HL-60 (cell line): ENCODE measurements at regions not wholly inside any gene's neighbourhood (a gene's known extent, or its start where the extent isn't known, plus 50 kb on each side); places are given as distances from the start of the nearest gene placed in this dataset.

Experiments
- DNase-seq, 2 experiments: peaks; one replicate each; pipeline ENCODE4 v3.0.0-alpha.2; 2010 to 2020; ENCODE audit warnings: low read depth in 1 of 2, low spot score in 1 of 2
- H3K27ac ChIP-seq: fragments of 250-450 bp; sonication (Bioruptor Pico); replicated peaks from 2 replicates; pipeline ENCODE4 v1.5.1; 2020; ENCODE audit warnings: mild to moderate bottlenecking, moderate library complexity
- H3K27me3 ChIP-seq: fragments of 250-450 bp; sonication (Bioruptor Pico); 2 replicates; pipeline ENCODE4 v1.5.1; 2021; ENCODE audit warnings: mild to moderate bottlenecking, moderate library complexity; ENCODE audit not compliant: insufficient read depth, poor library complexity, severe bottlenecking
- H3K4me3 ChIP-seq: replicated peaks from 2 replicates; pipeline ENCODE4 v1.5.1; 2011; ENCODE audit warnings: mild to moderate bottlenecking, control low read depth, low read length; ENCODE audit not compliant: insufficient read depth
- CTCF ChIP-seq: IDR thresholded peaks from one replicate; pipeline ENCODE4 v1.5.1; 2011; ENCODE audit warnings: low read length, control low read depth, inconsistent platforms; ENCODE audit not compliant: insufficient read depth
- GABPA ChIP-seq: IDR thresholded peaks from 2 replicates; pipeline ENCODE4 v1.6.1; 2012; ENCODE audit warnings: low read depth
- POLR2AphosphoS5 ChIP-seq: IDR thresholded peaks from 2 replicates; pipeline ENCODE4 v1.6.1; 2012; ENCODE audit warnings: low read depth
- REST ChIP-seq: IDR thresholded peaks from 2 replicates; pipeline ENCODE4 v1.6.1; 2012; ENCODE audit warnings: low read depth; ENCODE audit not compliant: insufficient replicate concordance
- SPI1 ChIP-seq: IDR thresholded peaks from 2 replicates; pipeline ENCODE4 v1.6.1; 2012; ENCODE audit warnings: low read depth, mild to moderate bottlenecking, borderline replicate concordance

- Histone ChIP-seq H3K4me3 (no peak overlapping the region), H3K27ac (no peak overlapping the region), H3K27me3 (no peaks in the 10 kb centered on the region)
- TF ChIP-seq GABPA (no peak), REST (no peak), CTCF (no peak), POLR2AphosphoS5 (no peak), SPI1 (no peak)
- no peak for DNase-seq
These were observed 261.0 kb downstream of the DACT1 start for GRCh38 chr14:58898655-58899316.

- Histone ChIP-seq H3K4me3 (no peak overlapping the region), H3K27ac (no peak overlapping the region), H3K27me3 (no peaks in the 10 kb centered on the region)
- TF ChIP-seq REST (no peak), CTCF (no peak), SPI1 (no peak), GABPA (no peak), POLR2AphosphoS5 (no peak)
- DNase-seq, result no peak
These were observed 261.6 kb downstream of the DACT1 start for GRCh38 chr14:58899317-58899713.

GRCh38 chr14:58901826-58902225 is 264.1 kb downstream of the DACT1 start:
- DNase-seq, result no peak
- Histone ChIP-seq H3K27me3 (peaks cover 2% of the 10 kb centered on the region), H3K4me3 (no peak overlapping the region), H3K27ac (no peak overlapping the region)
- peak; percentile 30; the same call in 1 of the 2 replicates for TF ChIP-seq SPI1
- no peak for TF ChIP-seq REST

- H3K4me3 ChIP-seq, result no peak overlapping the region
- H3K27ac ChIP-seq, result no peak overlapping the region
- TF ChIP-seq SPI1 (no peak), POLR2AphosphoS5 (no peak), CTCF (no peak), GABPA (no peak), REST (no peak)
- peaks cover 3% of the 10 kb centered on the region for H3K27me3 ChIP-seq
- DNase-seq, result no peak
These were observed 267.0 kb downstream of the DACT1 start for GRCh38 chr14:58904776-58905175.
